ENCODE measurements at regions not wholly inside any gene's neighbourhood (a gene's known extent, or its start where the extent isn't known, plus 50 kb on each side); places are given as distances from the start of the nearest gene placed in this dataset.
A peak's percentile ranks its signal among the peaks of the same experiment; 100 is the strongest.

DNA sequence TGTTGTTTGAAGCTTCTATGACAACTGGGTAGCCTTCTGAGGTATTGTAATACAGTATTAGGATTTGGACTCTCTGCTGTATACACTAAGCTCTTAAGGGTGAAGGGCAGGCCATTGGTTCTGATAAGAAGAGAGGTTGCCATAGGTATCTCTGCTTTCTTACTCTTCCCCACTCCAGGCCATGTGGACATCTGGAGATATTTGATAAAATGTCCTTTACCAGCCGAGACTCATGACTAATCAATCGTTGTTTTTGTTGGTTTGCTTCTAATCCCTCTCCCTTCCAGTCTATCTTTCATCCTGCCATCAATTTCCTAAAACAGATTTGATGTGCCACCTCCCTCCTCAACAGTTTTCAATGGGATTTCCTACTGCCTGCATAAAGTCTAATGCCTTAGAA is 64.6 kb upstream of the WDR26 start:
- TF ChIP-seq POLR2A (IDR thresholded peaks at IDR 0.05; ENCODE audit: low read depth, low read length): no peak
- DNase-seq (ENCODE audit: insufficient read length, low spot score) (no peak), FAIRE-seq (no peak)

DNA sequence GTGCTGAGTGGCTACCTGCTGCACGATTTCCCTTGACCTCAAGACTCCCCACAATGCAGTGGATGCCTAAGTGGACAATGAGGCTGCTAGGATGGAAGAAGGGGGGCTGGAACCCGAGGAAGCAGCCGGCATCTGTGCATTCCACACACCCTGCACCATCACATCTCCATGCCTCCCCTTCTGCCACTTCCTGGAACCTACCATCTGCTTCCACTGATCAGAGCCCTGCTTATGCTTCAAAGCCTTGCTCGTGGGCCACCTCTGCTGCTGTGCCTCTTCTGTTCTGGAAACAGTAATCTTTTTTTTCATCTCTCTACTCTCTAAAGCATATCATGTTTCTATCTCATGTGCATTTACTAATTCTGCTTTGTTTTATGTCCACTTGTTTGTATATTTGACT is 66.2 kb upstream of the WDR26 start:
- DNase-seq (ENCODE audit: insufficient read length, low spot score): no peak
- FAIRE-seq: no peak

DNA sequence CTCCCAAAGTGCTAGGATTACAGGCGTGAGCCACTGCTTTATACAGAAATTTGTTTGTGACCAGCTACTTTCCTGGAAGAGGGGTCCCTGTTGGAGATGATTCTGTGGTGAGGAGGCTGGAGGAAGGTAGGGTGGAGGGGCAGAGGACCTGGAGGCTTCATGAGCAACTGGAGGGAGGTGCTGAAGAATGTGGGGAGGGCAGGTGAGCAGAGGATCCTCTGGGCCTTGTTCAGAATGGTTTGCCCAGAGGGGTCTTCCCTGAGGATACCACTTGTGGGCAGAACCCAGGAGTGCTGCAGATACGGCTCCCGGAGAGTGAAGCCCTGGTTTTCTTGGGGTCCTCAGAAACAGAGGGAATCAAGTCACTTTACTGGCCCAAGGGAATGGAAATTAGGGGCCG is 67.2 kb upstream of the WDR26 start:
- no peak for DNase-seq (ENCODE audit: insufficient read length, low spot score)
- no peak for FAIRE-seq
- TF ChIP-seq POLR2A (IDR thresholded peaks at IDR 0.05; ENCODE audit: low read depth, low read length): no peak

More for the DNA sequence above, 66.2 kb upstream of the WDR26 start:
- TF ChIP-seq POLR2A (IDR thresholded peaks at IDR 0.05; ENCODE audit: low read depth, low read length): no peak

DNA sequence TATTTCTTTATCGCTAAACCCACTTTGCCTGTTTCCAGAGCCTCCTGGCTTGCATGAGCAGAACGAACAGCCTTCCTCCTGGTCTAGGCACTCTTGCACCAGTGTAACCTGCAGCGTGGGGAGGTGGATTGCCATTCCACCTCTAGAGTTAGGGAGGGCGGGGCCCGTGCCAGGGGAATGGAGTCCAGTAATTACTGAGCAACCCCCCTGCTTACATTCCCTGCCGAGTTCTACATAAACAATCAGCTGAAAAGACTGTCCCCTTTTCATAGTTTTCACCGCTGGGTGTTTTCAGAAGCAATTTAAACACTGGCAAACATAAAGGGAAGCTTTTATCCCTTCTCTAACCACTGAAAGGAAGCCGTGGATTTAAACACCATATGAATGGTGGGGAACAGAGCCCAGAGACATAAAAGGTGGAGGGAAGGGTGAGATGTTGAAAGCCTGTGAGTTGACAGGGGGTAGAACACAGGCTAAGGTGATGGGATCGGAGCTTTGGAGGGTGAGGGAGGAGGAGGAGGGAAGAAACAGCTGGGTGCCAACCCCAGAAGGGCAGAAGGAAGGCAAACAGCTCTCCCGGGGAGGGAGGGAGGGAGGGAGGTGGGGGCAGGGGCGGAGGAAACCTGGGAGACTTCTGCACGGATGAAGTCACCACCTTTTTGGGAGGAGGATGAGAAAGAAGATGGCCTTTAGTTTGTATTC is 68.0 kb upstream of the WDR26 start:
- DNase-seq (ENCODE audit: insufficient read length, low spot score) (peak; percentile 50), FAIRE-seq (no peak)
- TF ChIP-seq POLR2A (IDR thresholded peaks at IDR 0.05; ENCODE audit: low read depth, low read length): no peak

DNA sequence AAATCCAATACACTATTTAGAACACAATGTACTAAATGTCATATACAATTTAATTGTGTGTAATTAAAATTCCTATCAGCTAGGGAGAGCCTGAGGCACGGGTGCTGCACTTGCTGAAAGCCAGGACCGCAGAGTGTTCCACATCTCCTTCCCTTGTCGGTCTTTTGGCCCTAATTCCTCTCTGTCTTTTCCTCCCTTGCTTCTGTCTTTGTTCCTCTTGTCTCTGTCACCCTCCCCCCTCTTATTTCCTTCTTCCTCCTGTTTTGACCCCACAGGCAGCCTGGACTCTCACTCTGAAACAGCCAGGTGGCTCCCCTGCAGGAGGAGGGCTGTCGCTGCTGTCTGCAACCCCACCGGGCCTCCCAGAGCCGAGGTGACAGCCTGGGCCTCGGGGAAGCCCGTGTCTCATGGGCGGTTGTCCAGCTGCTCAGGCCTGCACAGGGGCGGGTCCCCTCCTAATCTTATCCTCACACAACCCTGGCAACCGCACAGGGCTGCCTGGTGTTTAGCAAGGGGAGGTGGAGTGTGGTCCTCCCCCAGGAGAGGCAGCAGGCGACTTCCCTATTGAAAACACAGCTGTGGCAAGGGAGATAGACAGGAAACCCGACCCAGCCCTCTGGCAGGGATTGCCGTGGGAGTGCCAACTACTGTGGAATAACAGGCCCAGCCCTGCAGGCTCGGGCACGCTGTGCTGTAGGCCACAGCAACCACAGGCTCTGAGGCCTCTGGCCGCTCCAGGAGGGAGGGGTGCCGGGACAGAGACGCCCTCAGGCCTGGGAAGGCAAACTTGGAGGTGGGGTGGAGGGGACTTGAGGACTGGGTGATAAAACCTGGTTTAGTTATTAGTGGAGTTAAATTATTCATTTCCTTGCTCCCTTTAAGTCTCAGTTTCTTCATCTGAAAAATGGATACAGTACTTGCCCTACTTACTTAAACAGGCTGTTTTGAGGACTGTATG is 68.8 kb upstream of the WDR26 start:
- DNase-seq (ENCODE audit: insufficient read length, low spot score): peak; percentile 85
- FAIRE-seq: peak; percentile 41
- no peak for TF ChIP-seq POLR2A (IDR thresholded peaks at IDR 0.05; ENCODE audit: low read depth, low read length)

DNA sequence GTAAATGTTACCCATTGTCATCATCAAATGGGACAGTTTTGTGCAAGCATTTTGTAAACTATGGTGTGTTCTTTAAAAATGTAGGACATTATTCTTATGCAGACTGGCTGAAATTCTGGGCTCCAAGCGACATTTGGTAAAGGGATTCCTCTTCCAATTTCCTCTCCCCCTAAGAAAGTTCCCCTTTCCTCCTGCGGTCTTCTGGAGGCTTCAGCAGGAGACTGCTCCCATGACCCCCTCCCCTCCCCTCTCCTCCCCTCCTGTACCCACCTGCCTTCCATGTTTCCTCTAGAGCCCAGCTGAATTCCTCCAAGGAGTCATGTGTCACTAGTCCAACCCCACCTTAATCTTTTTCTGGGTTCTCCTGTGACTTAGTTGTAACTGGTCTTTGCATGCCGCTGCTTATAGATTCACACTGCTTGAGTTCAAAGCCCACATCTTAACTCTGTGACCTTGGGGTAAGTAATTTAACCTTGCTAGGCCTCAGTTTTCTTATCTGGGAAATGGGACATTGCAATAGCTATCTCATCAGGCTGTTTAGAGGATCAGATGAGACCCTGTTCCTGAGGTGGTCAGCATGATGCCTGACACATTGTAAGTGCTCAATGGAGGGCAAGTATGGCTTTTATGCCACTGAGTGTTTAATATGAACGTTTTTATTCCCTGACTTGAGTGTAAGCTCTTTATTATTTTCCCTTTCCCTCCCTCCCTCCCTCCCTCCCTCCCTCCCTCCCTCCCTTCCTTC is 69.9 kb upstream of the WDR26 start:
- FAIRE-seq: no peak
- no peak for TF ChIP-seq POLR2A (IDR thresholded peaks at IDR 0.05; ENCODE audit: low read depth, low read length)
- DNase-seq (ENCODE audit: insufficient read length, low spot score): no peak

DNA sequence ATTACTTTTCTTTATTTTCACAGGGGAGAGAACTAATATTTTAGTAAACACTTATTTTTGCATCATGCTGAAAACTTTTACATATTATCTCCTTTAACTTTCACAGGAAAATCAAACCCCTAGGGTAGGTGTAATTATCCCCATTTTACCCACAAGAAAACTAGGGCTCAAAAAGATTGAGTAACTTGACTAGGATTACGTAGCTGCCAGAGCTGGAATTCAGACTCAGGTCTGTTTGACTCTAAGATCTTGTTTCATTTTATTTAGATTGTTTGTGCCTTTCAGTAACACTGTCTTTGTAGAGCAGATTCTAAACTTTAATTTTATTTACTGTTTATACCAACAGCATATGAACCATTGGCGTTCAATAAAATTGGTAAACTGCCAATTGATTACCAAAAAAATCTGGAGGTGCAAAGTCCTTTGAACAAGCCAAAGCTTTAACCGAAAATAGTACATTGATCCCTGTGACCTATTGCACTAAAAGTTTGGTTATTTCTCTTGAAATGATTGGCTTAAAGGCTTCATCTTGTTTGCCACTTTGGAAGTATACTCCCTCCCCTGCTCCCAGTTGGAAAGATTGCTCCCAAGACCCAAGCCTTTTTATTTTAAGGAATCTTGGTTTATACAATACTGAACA is 71.0 kb upstream of the WDR26 start:
- TF ChIP-seq POLR2A (IDR thresholded peaks at IDR 0.05; ENCODE audit: low read depth, low read length): no peak
- DNase-seq (ENCODE audit: insufficient read length, low spot score): no peak
- FAIRE-seq: no peak

DNA sequence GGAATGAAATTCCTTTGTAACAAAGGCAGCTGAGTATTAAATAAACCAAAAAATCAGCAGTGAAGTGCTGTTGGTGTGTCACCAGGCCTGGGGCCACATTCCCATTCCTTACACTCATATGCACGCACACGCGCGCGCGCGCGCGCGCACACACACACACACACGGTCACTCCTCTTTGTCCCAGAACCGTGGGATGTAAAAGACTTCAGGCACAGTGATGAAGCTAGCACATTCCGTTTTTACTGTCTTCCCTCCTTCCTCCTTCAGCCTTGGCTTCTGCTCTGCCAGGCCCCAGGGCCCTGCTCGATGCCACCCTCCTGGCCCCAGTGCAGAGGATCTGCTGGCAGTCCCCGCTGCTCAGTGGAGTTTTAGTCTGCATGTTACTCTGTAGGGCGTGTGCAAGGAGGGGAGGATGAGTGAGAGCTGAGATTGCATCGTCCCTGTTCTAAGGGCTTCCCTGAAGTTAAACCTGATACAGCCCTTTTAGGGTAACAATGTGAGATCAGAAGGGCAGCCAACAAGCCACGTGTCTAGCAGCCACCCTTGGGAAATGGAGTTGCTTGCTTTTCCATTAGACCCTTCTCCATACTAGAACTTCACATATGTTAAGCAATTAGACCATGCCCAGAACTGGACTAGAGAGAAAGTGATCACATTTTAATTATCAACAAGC is 71.7 kb upstream of the WDR26 start:
- DNase-seq (ENCODE audit: insufficient read length, low spot score) (no peak), FAIRE-seq (no peak)
- TF ChIP-seq POLR2A (IDR thresholded peaks at IDR 0.05; ENCODE audit: low read depth, low read length): no peak

DNA sequence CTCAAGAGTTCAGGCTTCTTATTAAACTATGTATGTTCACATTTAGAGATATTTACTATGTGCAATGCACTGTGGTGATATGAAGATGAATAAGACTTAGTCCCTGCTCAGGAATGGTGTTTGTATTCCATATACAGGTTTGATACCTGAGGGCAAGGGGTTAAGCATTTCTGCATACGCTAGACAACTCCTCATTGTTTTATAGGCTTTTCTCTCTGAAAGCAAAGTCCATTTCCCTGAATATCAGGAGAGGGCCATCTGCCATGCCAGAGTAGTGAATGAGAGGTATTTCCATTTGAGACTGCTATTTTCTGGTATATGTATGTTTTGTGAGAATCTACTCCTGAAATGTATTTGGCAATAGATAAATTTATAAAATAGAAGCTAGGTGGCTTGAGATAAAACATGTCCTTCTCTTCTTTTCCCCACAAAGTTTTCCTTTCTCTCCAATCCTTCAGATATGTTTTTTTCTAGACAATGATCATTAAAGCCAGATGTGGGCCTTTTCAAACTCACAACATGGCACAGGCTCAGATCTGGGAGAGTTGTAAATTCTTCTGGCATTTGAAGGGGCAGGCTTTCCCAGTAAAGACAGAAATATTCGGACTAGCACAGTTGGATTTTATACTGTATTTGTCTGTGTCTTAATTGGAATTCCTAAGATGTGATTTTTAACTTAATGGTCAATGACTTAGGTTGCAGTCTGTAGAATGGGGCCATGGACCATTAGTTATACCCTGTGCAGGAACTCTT is 73.3 kb upstream of the WDR26 start:
- no peak for DNase-seq (ENCODE audit: insufficient read length, low spot score)
- no peak for TF ChIP-seq POLR2A (IDR thresholded peaks at IDR 0.05; ENCODE audit: low read depth, low read length)
- no peak for FAIRE-seq

DNA sequence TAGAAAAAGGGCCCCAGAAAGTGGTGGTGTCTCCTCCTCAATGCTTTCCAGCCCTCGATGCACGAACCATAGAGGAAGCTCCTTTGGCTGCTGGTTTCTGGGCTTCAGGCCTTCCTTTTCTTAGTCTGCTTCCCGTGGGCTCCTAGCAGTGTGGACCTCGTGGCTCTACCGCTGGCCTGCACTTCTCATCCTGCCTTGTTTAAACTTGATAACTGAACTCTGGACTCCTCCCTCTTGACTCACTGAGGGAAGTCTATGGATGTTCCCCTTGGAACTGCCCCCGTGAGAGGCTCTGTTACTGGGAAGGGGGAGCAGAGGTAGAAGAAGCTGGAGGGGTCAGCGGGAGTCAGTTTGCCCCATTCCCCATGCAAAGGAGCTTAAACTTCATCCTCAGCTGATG is 75.3 kb upstream of the WDR26 start:
- no peak for FAIRE-seq
- DNase-seq (ENCODE audit: insufficient read length, low spot score): no peak

DNA sequence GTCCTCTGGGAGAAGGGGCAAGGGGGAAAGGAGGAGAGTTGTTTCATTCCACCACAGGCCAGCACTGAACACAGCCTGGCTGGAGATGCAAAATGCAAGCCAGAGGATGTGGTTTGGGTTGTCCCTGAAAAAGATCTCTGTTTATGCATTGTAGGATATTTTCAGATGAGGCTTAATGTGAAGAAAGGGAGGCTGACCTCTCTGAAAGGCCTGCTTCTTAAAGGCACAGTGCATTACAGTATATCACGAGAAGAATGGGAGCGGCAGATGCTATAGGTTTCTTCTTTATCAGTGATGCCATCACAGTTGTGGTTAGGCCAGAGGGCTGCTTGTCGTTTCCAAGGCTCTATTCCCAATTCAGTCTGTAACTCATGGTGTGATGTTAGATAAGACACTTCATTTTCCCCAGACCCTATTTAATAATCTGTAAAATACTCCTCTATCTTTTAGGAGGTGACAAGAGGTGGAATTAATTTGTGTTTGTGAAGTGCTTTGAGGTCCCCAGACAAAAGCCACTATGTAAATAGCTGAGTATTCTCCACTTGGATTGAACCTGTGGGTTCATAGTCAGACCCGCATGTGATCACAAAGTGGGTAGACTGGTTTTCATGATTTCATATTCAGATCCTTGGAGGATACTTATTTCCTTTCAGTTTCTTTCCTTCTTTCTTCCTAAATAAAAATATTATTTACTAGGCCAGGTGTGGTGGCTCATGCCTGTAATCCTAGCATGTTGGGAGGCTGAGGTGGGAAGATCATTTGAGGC is 76.5 kb upstream of the WDR26 start:
- no peak for FAIRE-seq

More for the DNA sequence above, 75.3 kb upstream of the WDR26 start:
- TF ChIP-seq POLR2A (IDR thresholded peaks at IDR 0.05; ENCODE audit: low read depth, low read length): no peak

More for the DNA sequence above, 76.5 kb upstream of the WDR26 start:
- DNase-seq (ENCODE audit: insufficient read length, low spot score): no peak
- TF ChIP-seq POLR2A (IDR thresholded peaks at IDR 0.05; ENCODE audit: low read depth, low read length): no peak
